Body of pancreas (tissue), 4 donors: ENCODE measurements at regions not wholly inside any gene's neighbourhood (a gene's known extent, or its start where the extent isn't known, plus 50 kb on each side); places are given as distances from the start of the nearest gene placed in this dataset.

ENCODE experiments used
- ATAC-seq: fragments of 150-250 bp; one replicate; pipeline ENCODE4 v1.9.1; 2016
- DNase-seq, 4 donors: peaks; one replicate each; pipeline ENCODE4 v3.0.0-alpha.2; 2019
- H3K27ac ChIP-seq, 4 donors: fragments of 200-600 bp; sonication (generic); 1 replicate in 3 of 4; 2 replicates in 1 of 4; pipeline versions ENCODE4 v1.5.1 to v1.6.1; 2016 to 2019; ENCODE audit warnings: mild to moderate bottlenecking in 1 of 4, mixed read lengths in 1 of 4, moderate library complexity in 1 of 4
- H3K27me3 ChIP-seq, 2 donors: fragments of 200-600 bp; sonication (generic); one replicate each; pipeline ENCODE4 v1.6.0; 2016; ENCODE audit warnings: mild to moderate bottlenecking in 1 of 2
- H3K36me3 ChIP-seq, 2 donors: fragments of 200-600 bp; sonication (generic); replicated peaks in 1 of 2; 2 replicates each; pipeline ENCODE4 v1.5.1; 2016; ENCODE audit warnings: low read depth in 2 of 2; ENCODE audit not compliant: insufficient read depth in 1 of 2
- H3K4me1 ChIP-seq: fragments of 200-600 bp; sonication (generic); one replicate; pipeline ENCODE4 v1.6.0; 2016
- H3K4me3 ChIP-seq, 2 donors: fragments of 200-600 bp; sonication (generic); 1 replicate in 1 of 2; 2 replicates in 1 of 2; pipeline ENCODE4 v1.5.1; 2016 to 2019
- H3K9me3 ChIP-seq, 3 donors: fragments of 200-600 bp; sonication (generic); 1 replicate in 2 of 3; 2 replicates in 1 of 3; pipeline ENCODE4 v1.5.1; 2016
- CTCF ChIP-seq, 7 experiments: fragments of 450-650 bp in 4 of 7; fragments of 200-600 bp in 3 of 7; sonication (generic) in 3 of 7; IDR thresholded peaks; one replicate each; pipeline ENCODE4 v1.5.1; 2016 to 2019; ENCODE audit warnings: antibody characterized with exemption in 7 of 7
- POLR2A ChIP-seq, 3 donors: fragments of 450-650 bp; IDR thresholded peaks; one replicate each; pipeline ENCODE4 v1.6.1; 2016; ENCODE audit warnings: antibody characterized with exemption in 3 of 3, mild to moderate bottlenecking in 2 of 3
- WGBS, 2 donors: methylation state at CpG; one replicate each; pipeline ENCODE4 v1.1.5; 2017; 5-methylcytosine and 5-hydroxymethylcytosine counted together
- intact Hi-C: fragments of 100-400 bp; cut with DNase I; formaldehyde crosslinking; loops from one replicate; pipeline ENCODE4 v1.15.1; 2023

GRCh38 chr12:124174451-124175348, 120.2 kb upstream of the RFLNA start:
- Histone ChIP-seq H3K4me3 (no peak overlapping the region), H3K36me3 (no peaks in the 10 kb centered on the region), H3K4me1 (no peaks in the 10 kb centered on the region), H3K27me3 (no peaks in the 10 kb centered on the region), H3K9me3 (no peaks in the 10 kb centered on the region), H3K27ac (no peak overlapping the region)
- no peak for TF ChIP-seq POLR2A (IDR thresholded peaks at IDR 0.05)
- intact Hi-C loops = no loop called here
- DNase-seq = no peak
- 68 to 77% methylated on average over 17 of the region's 17 CpGs for WGBS, 2 donors
- no peak for ATAC-seq

GRCh38 chr12:124175704-124176103, 119.2 kb upstream of the RFLNA start:
- no peak for ATAC-seq
- DNase-seq = no peak
- Histone ChIP-seq H3K4me3 (no peak overlapping the region), H3K9me3 (no peaks in the 10 kb centered on the region), H3K4me1 (no peaks in the 10 kb centered on the region), H3K27me3 (no peaks in the 10 kb centered on the region), H3K27ac (no peak overlapping the region), H3K36me3 (no peaks in the 10 kb centered on the region)
- 78 to 81% methylated on average over 9 of the region's 9 CpGs for WGBS, 2 donors
- TF ChIP-seq POLR2A (IDR thresholded peaks at IDR 0.05) (no peak), CTCF (IDR thresholded peaks at IDR 0.05) (no peak)
- intact Hi-C loops = no loop called here

GRCh38 chr12:124177276-124177950, 117.5 kb upstream of the RFLNA start:
- Histone ChIP-seq H3K27me3 (no peaks in the 10 kb centered on the region), H3K9me3 (no peaks in the 10 kb centered on the region), H3K27ac (no peak overlapping the region), H3K36me3 (no peaks in the 10 kb centered on the region), H3K4me3 (no peak overlapping the region), H3K4me1 (no peaks in the 10 kb centered on the region)
- DNase-seq (no peak), ATAC-seq (no peak)
- no peak for TF ChIP-seq CTCF (IDR thresholded peaks at IDR 0.05)
- TF ChIP-seq POLR2A (IDR thresholded peaks at IDR 0.05) = no peak
- 85 to 86% methylated on average over 10 of the region's 10 CpGs for WGBS, 2 donors
- intact Hi-C loops = no loop called here

GRCh38 chr12:124177951-124178316, 117.0 kb upstream of the RFLNA start:
- Histone ChIP-seq H3K4me1 (no peaks in the 10 kb centered on the region), H3K27ac (no peak overlapping the region), H3K27me3 (no peaks in the 10 kb centered on the region), H3K36me3 (no peaks in the 10 kb centered on the region), H3K4me3 (no peak overlapping the region), H3K9me3 (no peaks in the 10 kb centered on the region)
- 93 to 94% methylated on average over 5 of the region's 5 CpGs for WGBS, 2 donors
- intact Hi-C loops = no loop called here
- TF ChIP-seq CTCF (IDR thresholded peaks at IDR 0.05) (no peak), POLR2A (IDR thresholded peaks at IDR 0.05) (no peak)
- DNase-seq (no peak), ATAC-seq (no peak)

- Histone ChIP-seq H3K27ac (no peak overlapping the region), H3K36me3 (no peaks in the 10 kb centered on the region), H3K9me3 (no peaks in the 10 kb centered on the region), H3K27me3 (no peaks in the 10 kb centered on the region), H3K4me1 (no peaks in the 10 kb centered on the region), H3K4me3 (no peak overlapping the region)
- intact Hi-C loops = no loop called here
- 77 to 89% methylated on average over 10 to 11 of the region's 11 CpGs for WGBS, 2 donors
- DNase-seq (no peak), ATAC-seq (no peak)
- no peak for TF ChIP-seq POLR2A (IDR thresholded peaks at IDR 0.05)
- no peak for TF ChIP-seq CTCF (IDR thresholded peaks at IDR 0.05)
These were observed 114.8 kb upstream of the RFLNA start for GRCh38 chr12:124179936-124180607.
